Prostate gland (tissue), 2 donors: ENCODE measurements at regions not wholly inside any gene's neighbourhood (a gene's known extent, or its start where the extent isn't known, plus 50 kb on each side); places are given as distances from the start of the nearest gene placed in this dataset.

Experiments used
- DNase-seq: peaks from one replicate; pipeline ENCODE4 v3.0.0-alpha.2; 2019; ENCODE audit warnings: low spot score
- H3K27ac ChIP-seq, 2 donors: fragments of 200-600 bp; sonication (generic); 2 replicates each; pipeline ENCODE4 v1.5.1; 2017 to 2019
- H3K27me3 ChIP-seq: fragments of 200-600 bp; sonication (generic); replicated peaks from 2 replicates; pipeline ENCODE4 v1.5.1; 2019; ENCODE audit not compliant: insufficient read depth
- H3K36me3 ChIP-seq, 2 donors: fragments of 200-600 bp; sonication (generic); 1 replicate in 1 of 2; 2 replicates in 1 of 2; pipeline versions ENCODE4 v1.5.1 to v1.8.1; 2017 to 2019
- H3K4me1 ChIP-seq: fragments of 200-600 bp; sonication (generic); replicated peaks from 2 replicates; pipeline ENCODE4 v1.5.1; 2019
- H3K4me3 ChIP-seq, 2 donors: fragments of 200-600 bp; sonication (generic); 2 replicates each; pipeline ENCODE4 v1.5.1; 2017 to 2019
- H3K9me3 ChIP-seq: fragments of 200-600 bp; sonication (generic); 2 replicates; pipeline ENCODE4 v1.5.1; 2017
- CTCF ChIP-seq, 4 experiments: fragments of 200-600 bp in 2 of 4; fragments of 450-650 bp in 2 of 4; sonication (generic) in 2 of 4; IDR thresholded peaks; 1 replicate in 3 of 4; 2 replicates in 1 of 4; pipeline ENCODE4 v1.5.1; 2016 to 2019; ENCODE audit warnings: antibody characterized with exemption in 4 of 4, mild to moderate bottlenecking in 2 of 4, moderate library complexity in 2 of 4
- POLR2A ChIP-seq: fragments of 450-650 bp; IDR thresholded peaks from one replicate; pipeline ENCODE4 v1.6.1; 2016; ENCODE audit warnings: antibody characterized with exemption, mild to moderate bottlenecking
- POLR2AphosphoS5 ChIP-seq: sonication (generic); formaldehyde crosslinking; IDR thresholded peaks from one replicate; pipeline ENCODE4 v1.6.1; 2017; ENCODE audit warnings: antibody characterized with exemption
- WGBS: methylation state at CpG from one replicate; pipeline ENCODE4 v1.1.5; 2018; 5-methylcytosine and 5-hydroxymethylcytosine counted together
- intact Hi-C: fragments of 100-400 bp; cut with DNase I; formaldehyde crosslinking; loops from one replicate; pipeline ENCODE4 v1.14.2; 2022

- TF ChIP-seq POLR2A (no peak), POLR2AphosphoS5 (no peak), CTCF (IDR thresholded peaks at IDR 0.05) (no peak)
- intact Hi-C loops: no loop called here
- Histone ChIP-seq H3K9me3 (no peaks in the 10 kb centered on the region), H3K27ac (no peak overlapping the region), H3K4me3 (no peak overlapping the region), H3K27me3 (no peaks in the 10 kb centered on the region), H3K4me1 (no peaks in the 10 kb centered on the region), H3K36me3 (no peaks in the 10 kb centered on the region)
- no peak for DNase-seq
- 77% methylated on average over 3 of the region's 3 CpGs for WGBS
Measured at GRCh38 chr6:14470671-14471070, 353.1 kb downstream of the CD83 start.

- Histone ChIP-seq H3K4me1 (no peaks in the 10 kb centered on the region), H3K9me3 (no peaks in the 10 kb centered on the region), H3K27ac (no peak overlapping the region), H3K27me3 (no peaks in the 10 kb centered on the region), H3K36me3 (no peaks in the 10 kb centered on the region), H3K4me3 (no peak overlapping the region)
- WGBS: 99% methylated on average over 3 of the region's 3 CpGs
- no peak for DNase-seq
- intact Hi-C loops: no loop called here
- TF ChIP-seq CTCF (IDR thresholded peaks at IDR 0.05) (no peak), POLR2AphosphoS5 (no peak), POLR2A (no peak)
Measured at GRCh38 chr6:14472255-14472985, 354.8 kb downstream of the CD83 start.

DNA sequence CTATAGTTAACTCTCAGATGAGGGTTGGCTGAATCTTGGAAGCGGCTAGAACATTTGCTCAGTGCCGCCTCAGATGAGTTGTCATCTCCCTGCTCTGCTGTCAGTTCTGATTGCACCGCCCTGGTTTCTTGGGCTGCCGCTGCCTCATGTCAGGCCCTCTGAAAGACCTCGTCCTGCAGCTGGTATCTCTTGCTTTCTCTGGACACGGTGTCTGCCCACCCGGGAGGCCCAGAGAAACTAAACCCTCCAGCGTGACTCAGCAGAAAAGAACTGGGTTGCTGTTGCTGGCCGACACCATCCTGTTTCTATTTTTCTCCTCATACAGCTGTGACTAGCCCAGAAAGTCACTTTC, 355.4 kb downstream of the CD83 start:
- H3K4me1 ChIP-seq: no peaks in the 10 kb centered on the region
- WGBS: 77% methylated on average over 9 of the region's 9 CpGs
- no peaks in the 10 kb centered on the region for H3K27me3 ChIP-seq
- H3K27ac ChIP-seq: no peak overlapping the region
- intact Hi-C loops: no loop called here
- DNase-seq: no peak
- H3K9me3 ChIP-seq: no peaks in the 10 kb centered on the region
- H3K4me3 ChIP-seq: no peak overlapping the region
- H3K36me3 ChIP-seq: no peaks in the 10 kb centered on the region
- TF ChIP-seq POLR2A (no peak), CTCF (IDR thresholded peaks at IDR 0.05) (no peak)

GRCh38 chr6:14474816-14475215, 357.2 kb downstream of the CD83 start:
- WGBS: 98% methylated on average over 2 of the region's 2 CpGs
- H3K4me3 ChIP-seq: no peak overlapping the region
- no peaks in the 10 kb centered on the region for H3K36me3 ChIP-seq
- TF ChIP-seq CTCF (IDR thresholded peaks at IDR 0.05) (no peak), POLR2AphosphoS5 (no peak), POLR2A (no peak)
- intact Hi-C loops: no loop called here
- no peaks in the 10 kb centered on the region for H3K27me3 ChIP-seq
- no peak for DNase-seq
- no peaks in the 10 kb centered on the region for H3K9me3 ChIP-seq
- no peak overlapping the region for H3K27ac ChIP-seq
- no peaks in the 10 kb centered on the region for H3K4me1 ChIP-seq

DNA sequence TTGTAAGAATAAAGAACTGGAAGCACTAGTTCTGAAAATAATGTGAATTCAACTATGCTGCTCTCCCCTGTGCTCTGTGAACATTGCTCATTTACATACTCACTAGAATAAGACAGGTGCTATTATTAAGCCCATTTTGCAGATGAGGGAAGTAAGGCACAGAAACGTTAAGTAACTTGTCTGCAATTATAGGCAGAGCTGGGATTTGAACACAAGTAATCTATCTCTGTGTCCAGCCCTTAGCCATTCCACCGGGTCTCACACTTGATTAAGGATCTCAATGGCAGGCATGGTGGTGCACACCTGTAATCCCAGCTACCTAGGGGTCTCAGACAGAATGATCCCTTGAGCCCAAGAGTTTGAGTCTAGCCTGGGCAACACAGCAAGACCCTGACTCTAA, 357.7 kb downstream of the CD83 start:
- no peak overlapping the region for H3K27ac ChIP-seq
- no peaks in the 10 kb centered on the region for H3K9me3 ChIP-seq
- TF ChIP-seq POLR2A (no peak), CTCF (IDR thresholded peaks at IDR 0.05) (no peak), POLR2AphosphoS5 (no peak)
- no peaks in the 10 kb centered on the region for H3K27me3 ChIP-seq
- no peak for DNase-seq
- 83% methylated on average over 2 of the region's 2 CpGs for WGBS
- intact Hi-C loops: no loop called here
- H3K4me3 ChIP-seq: no peak overlapping the region
- H3K4me1 ChIP-seq: no peaks in the 10 kb centered on the region
- no peaks in the 10 kb centered on the region for H3K36me3 ChIP-seq
